ENCODE measurements at regions not wholly inside any gene's neighbourhood (a gene's known extent, or its start where the extent isn't known, plus 50 kb on each side); places are given as distances from the start of the nearest gene placed in this dataset.

- TF ChIP-seq CTCF (IDR thresholded peaks at IDR 0.05; ENCODE audit: insufficient read depth, low read depth, low read length, missing control alignments): no peak
- DNase-seq (ENCODE audit: low read depth): no peak
- H3K4me3 ChIP-seq (ENCODE audit: low read depth, low read length): no peak overlapping the region
Measured at GRCh38 chr20:22922987-22923386, 112.1 kb upstream of the SSTR4 start.

DNA sequence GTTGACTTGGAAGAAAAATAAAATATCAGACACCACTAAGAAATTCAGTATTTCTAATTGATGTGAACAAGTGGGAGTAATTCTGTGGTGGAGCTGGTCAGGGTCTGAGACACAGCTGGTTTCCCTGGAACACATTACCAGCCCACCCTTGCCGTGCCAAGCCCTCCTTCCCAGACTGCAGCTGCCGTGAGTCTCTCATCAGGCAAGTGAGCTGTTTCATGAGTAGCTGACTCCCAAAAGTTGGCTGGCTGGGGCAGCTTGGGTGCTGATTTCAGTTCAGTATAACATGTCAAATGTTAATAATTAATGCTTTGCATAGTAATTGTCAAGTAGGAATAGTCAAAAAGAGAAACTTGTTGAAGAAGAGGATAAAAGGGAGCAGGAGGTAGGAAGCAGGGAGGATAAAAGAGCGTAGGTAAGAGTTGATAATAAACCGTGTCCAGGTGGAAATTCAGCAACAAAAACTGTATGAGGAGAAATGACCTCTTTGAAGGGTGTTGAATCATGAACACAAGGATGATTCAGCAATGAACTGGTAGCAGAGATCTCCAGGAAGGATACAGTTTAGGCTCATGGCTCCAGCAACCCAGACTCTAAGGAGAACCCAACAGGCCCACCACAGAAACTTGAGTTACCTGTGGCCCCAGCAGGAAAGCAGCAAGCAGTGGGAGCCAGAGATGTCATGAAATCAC lies 110.9 kb upstream of the SSTR4 start:
- no peak for DNase-seq (ENCODE audit: low read depth)
- H3K4me3 ChIP-seq (ENCODE audit: low read depth, low read length): no peak overlapping the region
- no peak for TF ChIP-seq CTCF (IDR thresholded peaks at IDR 0.05; ENCODE audit: insufficient read depth, low read depth, low read length, missing control alignments)

DNA sequence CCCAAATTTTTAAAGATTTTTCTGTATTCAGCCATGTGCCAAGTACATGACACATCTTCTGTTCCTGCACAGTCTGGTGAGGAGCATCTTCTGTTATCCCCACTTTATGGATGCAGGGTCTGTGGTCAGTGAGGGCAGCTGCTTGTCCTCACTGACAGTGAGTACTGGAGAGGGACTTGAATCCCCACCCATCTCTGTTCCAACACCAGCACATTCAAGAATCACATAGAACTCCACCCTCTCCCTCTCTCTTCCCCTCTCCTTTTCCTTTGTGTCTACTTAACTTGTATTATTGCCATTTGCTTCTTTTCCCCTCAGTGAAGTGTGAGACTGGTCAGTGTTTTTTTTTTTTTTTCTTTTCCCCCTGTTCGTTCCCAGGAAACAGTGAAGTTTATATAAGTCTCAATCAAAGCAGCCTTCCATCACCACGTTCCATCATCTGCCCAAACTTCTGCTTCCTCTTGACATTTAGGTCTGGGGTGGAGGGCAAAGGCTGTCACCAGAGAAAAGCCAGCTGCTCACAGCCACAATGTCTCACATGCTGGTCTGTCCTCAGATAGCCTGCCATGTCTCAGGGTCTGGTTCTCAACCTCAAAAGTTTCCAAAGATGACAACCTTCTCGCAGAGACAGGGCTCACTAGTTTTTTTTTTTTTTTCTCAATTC lies 110.0 kb upstream of the SSTR4 start:
- no peak overlapping the region for H3K4me3 ChIP-seq (ENCODE audit: low read depth, low read length)
- DNase-seq (ENCODE audit: low read depth): peak; percentile 10
- no peak for TF ChIP-seq CTCF (IDR thresholded peaks at IDR 0.05; ENCODE audit: insufficient read depth, low read depth, low read length, missing control alignments)

- no peak for TF ChIP-seq CTCF (IDR thresholded peaks at IDR 0.05; ENCODE audit: insufficient read depth, low read depth, low read length, missing control alignments)
- no peak for DNase-seq (ENCODE audit: low read depth)
- no peak overlapping the region for H3K4me3 ChIP-seq (ENCODE audit: low read depth, low read length)
Measured at GRCh38 chr20:22925613-22925983, 109.5 kb upstream of the SSTR4 start.

DNA sequence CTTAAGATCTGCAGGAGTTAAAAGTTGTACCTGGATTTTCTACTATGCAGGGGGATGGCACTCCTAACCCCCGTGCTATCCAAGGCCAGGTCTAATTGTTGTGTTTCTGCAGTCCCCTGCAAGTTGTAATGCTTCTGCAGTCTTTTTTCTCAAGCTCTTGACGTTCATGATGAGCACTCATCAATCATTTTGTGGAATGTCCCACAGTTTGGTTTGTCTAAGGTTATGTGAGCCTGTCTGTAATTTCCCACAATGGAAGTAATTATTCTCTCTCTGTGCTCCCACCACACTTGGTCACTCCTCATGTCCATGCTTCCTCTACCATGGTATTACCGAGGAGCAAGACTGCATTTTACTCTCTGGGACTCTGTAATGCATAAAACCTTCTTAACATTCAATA lies 107.6 kb upstream of the SSTR4 start:
- no peak for TF ChIP-seq CTCF (IDR thresholded peaks at IDR 0.05; ENCODE audit: insufficient read depth, low read depth, low read length, missing control alignments)
- no peak for DNase-seq (ENCODE audit: low read depth)
- H3K4me3 ChIP-seq (ENCODE audit: low read depth, low read length): no peak overlapping the region

DNA sequence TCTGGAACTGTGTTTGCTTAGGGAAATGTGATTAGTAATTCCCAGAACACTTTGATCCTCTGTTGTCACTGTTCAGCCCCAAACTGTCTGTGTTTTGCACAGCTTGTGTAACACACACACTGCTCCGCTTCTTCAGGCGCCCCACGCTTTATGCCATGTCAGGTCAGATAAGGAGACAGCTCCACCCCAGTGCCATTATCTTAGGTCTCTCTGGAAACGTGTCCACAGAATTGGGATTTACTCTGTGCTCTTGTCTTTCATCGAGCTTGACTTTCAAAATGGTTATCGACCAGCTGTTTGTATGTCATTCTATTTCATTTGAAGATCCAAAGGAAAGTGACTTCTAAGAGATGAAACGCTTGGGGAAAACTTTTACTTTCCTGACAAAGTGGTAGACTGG lies 106.4 kb upstream of the SSTR4 start:
- no peak for TF ChIP-seq CTCF (IDR thresholded peaks at IDR 0.05; ENCODE audit: insufficient read depth, low read depth, low read length, missing control alignments)
- H3K4me3 ChIP-seq (ENCODE audit: low read depth, low read length): no peak overlapping the region
- DNase-seq (ENCODE audit: low read depth): no peak

- H3K4me3 ChIP-seq (ENCODE audit: low read depth, low read length): no peak overlapping the region
- no peak for TF ChIP-seq CTCF (IDR thresholded peaks at IDR 0.05; ENCODE audit: insufficient read depth, low read depth, low read length, missing control alignments)
- DNase-seq (ENCODE audit: low read depth): no peak
Measured at GRCh38 chr20:22929661-22930060, 105.5 kb upstream of the SSTR4 start.
